Panc1 (cell line): ENCODE measurements at regions not wholly inside any gene's neighbourhood (a gene's known extent, or its start where the extent isn't known, plus 50 kb on each side); places are given as distances from the start of the nearest gene placed in this dataset.
"Not testable (repeated sequence)": the region's sequence is repeated elsewhere in the genome, so short reads cannot be mapped to it uniquely, and the experiment has no call there.

Experiments used
- CTCF ChIP-seq: fragments of 450-650 bp; IDR thresholded peaks from 2 replicates; pipeline ENCODE4 v1.5.1; 2017; ENCODE audit warnings: mild to moderate bottlenecking
- POLR2AphosphoS5 ChIP-seq: IDR thresholded peaks from 2 replicates; pipeline ENCODE4 v1.6.1; 2012; ENCODE audit warnings: mild to moderate bottlenecking, low read depth, low read length, moderate library complexity
- SIN3A ChIP-seq: IDR thresholded peaks from 2 replicates; pipeline ENCODE4 v1.6.1; 2012; ENCODE audit warnings: low read depth, mild to moderate bottlenecking, low read length, moderate library complexity, borderline replicate concordance; ENCODE audit not compliant: insufficient read depth

GRCh38 chr13:103599870-103600269 is 533.7 kb upstream of the SLC10A2 start:
- TF ChIP-seq CTCF, SIN3A, POLR2AphosphoS5: not testable (repeated sequence)
